ENCODE measurements at regions not wholly inside any gene's neighbourhood (a gene's known extent, or its start where the extent isn't known, plus 50 kb on each side); places are given as distances from the start of the nearest gene placed in this dataset.

GRCh38 chr3:181076558-181076957, 87.0 kb upstream of the DNAJC19 start:
- Mint-ChIP-seq H3K27ac (no peak overlapping the region), H3K27me3 (no peaks in the 10 kb centered on the region), H3K4me1 (ENCODE audit: low read depth) (no peaks in the 10 kb centered on the region), H3K4me3 (ENCODE audit: low read depth) (no peak overlapping the region), H3K36me3 (ENCODE audit: insufficient read depth) (no peaks in the 10 kb centered on the region), H3K9me3 (ENCODE audit: low read depth) (peaks cover 8% of the 10 kb centered on the region)
- no peak for TF ChIP-seq CTCF (IDR thresholded peaks at IDR 0.05; ENCODE audit: unreplicated experiment)
- DNase-seq (ENCODE audit: low spot score, unreplicated experiment), result no peak

GRCh38 chr3:181075098-181075497, 85.6 kb upstream of the DNAJC19 start:
- Mint-ChIP-seq H3K4me1 (ENCODE audit: low read depth) (no peaks in the 10 kb centered on the region), H3K36me3 (ENCODE audit: insufficient read depth) (no peaks in the 10 kb centered on the region), H3K27ac (no peak overlapping the region), H3K27me3 (no peaks in the 10 kb centered on the region), H3K4me3 (ENCODE audit: low read depth) (no peak overlapping the region), H3K9me3 (ENCODE audit: low read depth) (peaks cover 8% of the 10 kb centered on the region)
- no peak for DNase-seq (ENCODE audit: low spot score, unreplicated experiment)
- no peak for TF ChIP-seq CTCF (IDR thresholded peaks at IDR 0.05; ENCODE audit: unreplicated experiment)

- Mint-ChIP-seq H3K27me3 (no peaks in the 10 kb centered on the region), H3K4me3 (ENCODE audit: low read depth) (no peak overlapping the region), H3K27ac (no peak overlapping the region), H3K9me3 (ENCODE audit: low read depth) (no peaks in the 10 kb centered on the region), H3K36me3 (ENCODE audit: insufficient read depth) (no peaks in the 10 kb centered on the region), H3K4me1 (ENCODE audit: low read depth) (no peaks in the 10 kb centered on the region)
- DNase-seq (ENCODE audit: low spot score, unreplicated experiment), result no peak
- no peak for TF ChIP-seq CTCF (IDR thresholded peaks at IDR 0.05; ENCODE audit: unreplicated experiment)
Measured at GRCh38 chr3:181066143-181067087, 76.9 kb upstream of the DNAJC19 start.

GRCh38 chr3:181056136-181056732, 66.7 kb upstream of the DNAJC19 start:
- no peaks in the 10 kb centered on the region for H3K27me3 Mint-ChIP-seq
- H3K27ac Mint-ChIP-seq, result no peak overlapping the region
- peaks cover 8% of the 10 kb centered on the region for H3K9me3 Mint-ChIP-seq (ENCODE audit: low read depth)
- no peaks in the 10 kb centered on the region for H3K36me3 Mint-ChIP-seq (ENCODE audit: insufficient read depth)
- H3K4me1 Mint-ChIP-seq (ENCODE audit: low read depth), result peaks cover 8% of the 10 kb centered on the region
- no peak overlapping the region for H3K4me3 Mint-ChIP-seq (ENCODE audit: low read depth)
- DNase-seq (ENCODE audit: low spot score, unreplicated experiment), result no peak
- no peak for TF ChIP-seq CTCF (IDR thresholded peaks at IDR 0.05; ENCODE audit: unreplicated experiment)

GRCh38 chr3:181054538-181054937, 65.0 kb upstream of the DNAJC19 start:
- H3K36me3 Mint-ChIP-seq (ENCODE audit: insufficient read depth), result no peaks in the 10 kb centered on the region
- no peak for TF ChIP-seq CTCF (IDR thresholded peaks at IDR 0.05; ENCODE audit: unreplicated experiment)
- no peaks in the 10 kb centered on the region for H3K27me3 Mint-ChIP-seq
- H3K4me1 Mint-ChIP-seq (ENCODE audit: low read depth), result peaks cover 8% of the 10 kb centered on the region
- no peak overlapping the region for H3K27ac Mint-ChIP-seq
- DNase-seq (ENCODE audit: low spot score, unreplicated experiment), result no peak
- peaks cover 8% of the 10 kb centered on the region for H3K9me3 Mint-ChIP-seq (ENCODE audit: low read depth)
- H3K4me3 Mint-ChIP-seq (ENCODE audit: low read depth), result no peak overlapping the region
